ENCODE measurements at regions not wholly inside any gene's neighbourhood (a gene's known extent, or its start where the extent isn't known, plus 50 kb on each side); places are given as distances from the start of the nearest gene placed in this dataset.

DNA sequence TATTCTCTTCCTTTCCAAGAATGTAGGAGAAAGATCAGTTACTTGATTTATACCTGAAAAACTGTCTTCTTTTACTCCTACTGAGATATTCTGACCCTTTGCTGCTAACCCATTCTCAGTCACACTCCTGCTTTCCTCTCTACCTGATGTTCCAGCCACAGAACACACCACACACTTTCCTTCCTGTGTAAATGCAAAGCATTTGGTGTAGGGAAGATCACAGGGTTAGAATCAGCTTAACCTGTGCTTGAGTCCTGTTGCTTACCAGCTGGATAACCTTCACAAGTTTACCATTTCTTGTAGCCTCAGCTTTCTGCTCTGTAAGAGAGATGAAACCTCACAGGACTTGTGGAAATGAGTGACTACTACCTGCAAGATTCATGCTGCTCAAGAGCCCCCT, 489.8 kb upstream of the GOLIM4 start:
- no peak overlapping the region for H3K4me3 ChIP-seq
- H3K27ac ChIP-seq = no peak overlapping the region
- intact Hi-C loops (cut with DNase I) = no loop called here
- H3K9me3 ChIP-seq (replicated peaks in 1 of 3) = no peaks in the 10 kb centered on the region
- no peaks in the 10 kb centered on the region for H3K4me1 ChIP-seq (replicated peaks in 1 of 2)
- no peak for TF ChIP-seq CTCF (IDR thresholded peaks at IDR 0.05)
- no peak for TF ChIP-seq POLR2A (IDR thresholded peaks at IDR 0.05)
- no peaks in the 10 kb centered on the region for H3K27me3 ChIP-seq
- no peaks in the 10 kb centered on the region for H3K36me3 ChIP-seq (replicated peaks in 1 of 2)
- no peak for DNase-seq

GRCh38 chr3:168583977-168584376, 488.3 kb upstream of the GOLIM4 start:
- Histone ChIP-seq H3K9me3 (replicated peaks in 1 of 3) (no peaks in the 10 kb centered on the region), H3K4me3 (no peak overlapping the region), H3K27ac (no peak overlapping the region), H3K27me3 (no peaks in the 10 kb centered on the region), H3K36me3 (replicated peaks in 1 of 2) (no peaks in the 10 kb centered on the region), H3K4me1 (replicated peaks in 1 of 2) (no peaks in the 10 kb centered on the region)
- TF ChIP-seq CTCF (IDR thresholded peaks at IDR 0.05) (no peak), POLR2A (IDR thresholded peaks at IDR 0.05) (no peak)
- intact Hi-C loops (cut with DNase I) = no loop called here
- WGBS, 4 donors = 58 to 71% (median 62%) methylated on average over 3 of the region's 3 CpGs
- no peak for DNase-seq

GRCh38 chr3:168582503-168582902, 486.8 kb upstream of the GOLIM4 start:
- TF ChIP-seq POLR2A (IDR thresholded peaks at IDR 0.05) (no peak), CTCF (IDR thresholded peaks at IDR 0.05) (no peak)
- Histone ChIP-seq H3K27ac (no peak overlapping the region), H3K36me3 (replicated peaks in 1 of 2) (no peaks in the 10 kb centered on the region), H3K4me3 (no peak overlapping the region), H3K4me1 (replicated peaks in 1 of 2) (no peaks in the 10 kb centered on the region), H3K27me3 (no peaks in the 10 kb centered on the region), H3K9me3 (replicated peaks in 1 of 3) (no peaks in the 10 kb centered on the region)
- intact Hi-C loops (cut with DNase I) = no loop called here
- DNase-seq = no peak

- H3K4me1 ChIP-seq (replicated peaks in 1 of 2) = no peaks in the 10 kb centered on the region
- no peak for TF ChIP-seq POLR2A (IDR thresholded peaks at IDR 0.05)
- no peak for TF ChIP-seq CTCF (IDR thresholded peaks at IDR 0.05)
- WGBS, 4 donors = 42 to 55% (median 51%) methylated on average over 2 of the region's 2 CpGs
- no peaks in the 10 kb centered on the region for H3K36me3 ChIP-seq (replicated peaks in 1 of 2)
- H3K9me3 ChIP-seq (replicated peaks in 1 of 3) = no peaks in the 10 kb centered on the region
- no peak overlapping the region for H3K27ac ChIP-seq
- H3K27me3 ChIP-seq = no peaks in the 10 kb centered on the region
- no peak for DNase-seq
- no peak overlapping the region for H3K4me3 ChIP-seq
- intact Hi-C loops (cut with DNase I) = no loop called here
These were observed 486.1 kb upstream of the GOLIM4 start for GRCh38 chr3:168581771-168582225.

Data from adrenal gland (tissue), 9 donors.